ENCODE measurements at regions not wholly inside any gene's neighbourhood (a gene's known extent, or its start where the extent isn't known, plus 50 kb on each side); places are given as distances from the start of the nearest gene placed in this dataset.

- no peak for TF ChIP-seq TEAD4 (IDR thresholded peaks at IDR 0.05)
- no peak for TF ChIP-seq EGR1 (IDR thresholded peaks at IDR 0.05)
- TF ChIP-seq NFIC (IDR thresholded peaks at IDR 0.05): no peak
- no peak for TF ChIP-seq ZBTB7A (IDR thresholded peaks at IDR 0.05; ENCODE audit: low read depth)
- TF ChIP-seq YY1 (IDR thresholded peaks at IDR 0.05; ENCODE audit: low read depth): no peak
- no peak for TF ChIP-seq REST (IDR thresholded peaks at IDR 0.05; ENCODE audit: low read depth)
- TF ChIP-seq CEBPB (IDR thresholded peaks at IDR 0.05): no peak
- no peak for TF ChIP-seq FOXM1 (IDR thresholded peaks at IDR 0.05; ENCODE audit: borderline replicate concordance, low read depth)
- TF ChIP-seq, protein P1, sequence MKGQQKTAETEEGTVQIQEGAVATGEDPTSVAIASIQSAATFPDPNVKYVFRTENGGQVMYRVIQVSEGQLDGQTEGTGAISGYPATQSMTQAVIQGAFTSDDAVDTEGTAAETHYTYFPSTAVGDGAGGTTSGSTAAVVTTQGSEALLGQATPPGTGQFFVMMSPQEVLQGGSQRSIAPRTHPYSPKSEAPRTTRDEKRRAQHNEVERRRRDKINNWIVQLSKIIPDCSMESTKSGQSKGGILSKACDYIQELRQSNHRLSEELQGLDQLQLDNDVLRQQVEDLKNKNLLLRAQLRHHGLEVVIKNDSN (IDR thresholded peaks at IDR 0.05): no peak
- TF ChIP-seq TCF12 (IDR thresholded peaks at IDR 0.05; ENCODE audit: low read depth): no peak
- TF ChIP-seq, protein P2, sequence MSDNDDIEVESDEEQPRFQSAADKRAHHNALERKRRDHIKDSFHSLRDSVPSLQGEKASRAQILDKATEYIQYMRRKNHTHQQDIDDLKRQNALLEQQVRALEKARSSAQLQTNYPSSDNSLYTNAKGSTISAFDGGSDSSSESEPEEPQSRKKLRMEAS (IDR thresholded peaks at IDR 0.05): no peak
- no peak for TF ChIP-seq RAD21 (IDR thresholded peaks at IDR 0.05; ENCODE audit: low read depth)
Measured at GRCh38 chrX:35285289-35285962, 342.8 kb downstream of the FAM47B start.

DNA sequence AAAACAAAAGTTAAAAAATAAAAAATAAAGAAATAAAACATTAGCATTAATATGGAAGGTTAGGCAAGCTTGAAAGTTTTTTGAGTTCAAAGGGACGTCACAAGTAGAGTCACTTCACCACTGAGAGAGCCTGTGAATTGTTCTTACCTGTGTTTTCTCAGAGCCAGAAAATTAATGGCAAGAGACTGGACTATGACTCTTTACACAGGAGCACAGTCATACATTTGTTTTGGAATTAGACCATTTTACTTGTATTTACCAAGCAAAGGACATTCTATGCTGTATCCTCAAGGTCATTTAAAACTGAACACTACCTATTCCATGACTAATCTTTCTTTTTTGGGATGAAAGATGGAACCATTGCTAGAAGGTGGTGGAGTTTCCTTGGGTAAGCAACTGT, 346.1 kb downstream of the FAM47B start:
- TF ChIP-seq, protein P1 (IDR thresholded peaks at IDR 0.05): no peak
- TF ChIP-seq REST (IDR thresholded peaks at IDR 0.05; ENCODE audit: low read depth) (no peak), ZBTB7A (IDR thresholded peaks at IDR 0.05; ENCODE audit: low read depth) (no peak), CREB1 (IDR thresholded peaks at IDR 0.05; ENCODE audit: low read depth) (no peak), NFIC (IDR thresholded peaks at IDR 0.05) (no peak), EGR1 (IDR thresholded peaks at IDR 0.05) (no peak), YY1 (IDR thresholded peaks at IDR 0.05; ENCODE audit: low read depth) (no peak), CEBPB (IDR thresholded peaks at IDR 0.05) (no peak), FOXM1 (IDR thresholded peaks at IDR 0.05; ENCODE audit: borderline replicate concordance, low read depth) (no peak), RAD21 (IDR thresholded peaks at IDR 0.05; ENCODE audit: low read depth) (no peak), TEAD4 (IDR thresholded peaks at IDR 0.05) (no peak), TCF12 (IDR thresholded peaks at IDR 0.05; ENCODE audit: low read depth) (no peak)
- TF ChIP-seq, protein P2 (IDR thresholded peaks at IDR 0.05): no peak

DNA sequence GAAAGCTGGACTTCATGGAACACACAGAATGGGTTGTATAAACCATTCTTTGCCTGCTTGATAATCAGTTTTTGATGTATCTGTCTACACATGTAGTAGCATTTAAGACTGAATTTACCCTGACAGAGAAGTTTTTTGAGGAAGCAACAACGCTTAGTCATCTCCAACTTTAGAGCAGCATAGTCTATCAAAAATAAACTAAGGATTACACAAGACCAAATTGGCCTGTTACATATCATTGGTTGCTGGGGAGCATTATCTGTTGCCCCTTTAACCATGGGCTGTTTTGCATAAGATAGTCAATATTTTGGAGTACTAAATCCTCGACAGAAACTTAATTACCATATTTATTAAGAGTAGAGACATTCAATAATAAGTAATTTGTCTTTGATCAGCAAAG, 347.4 kb downstream of the FAM47B start:
- TF ChIP-seq RAD21 (IDR thresholded peaks at IDR 0.05; ENCODE audit: low read depth) (no peak), CREB1 (IDR thresholded peaks at IDR 0.05; ENCODE audit: low read depth) (no peak), CEBPB (IDR thresholded peaks at IDR 0.05) (no peak), ZBTB7A (IDR thresholded peaks at IDR 0.05; ENCODE audit: low read depth) (no peak)

DNA sequence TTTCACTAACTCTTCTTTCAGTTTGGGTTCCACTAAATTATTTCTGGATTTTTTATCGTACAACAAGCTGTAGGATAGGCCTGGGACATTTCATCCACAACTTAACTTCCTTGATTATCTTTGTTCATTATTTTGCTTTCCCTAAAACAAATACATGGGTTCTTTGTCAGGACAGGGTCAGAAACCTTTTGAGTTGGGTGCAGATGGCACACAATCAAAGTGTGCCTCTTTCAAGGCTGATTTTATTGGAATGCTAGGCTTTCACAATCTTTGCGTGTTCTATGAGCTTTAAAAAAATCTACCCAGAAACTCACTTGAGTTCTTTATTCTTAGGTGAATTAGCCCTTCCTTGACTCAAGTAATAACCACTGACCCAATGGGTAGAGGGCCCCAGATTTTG, 348.4 kb downstream of the FAM47B start:
- TF ChIP-seq REST (IDR thresholded peaks at IDR 0.05; ENCODE audit: low read depth) (no peak), ZBTB7A (IDR thresholded peaks at IDR 0.05; ENCODE audit: low read depth) (no peak), CEBPB (IDR thresholded peaks at IDR 0.05) (no peak), TCF12 (IDR thresholded peaks at IDR 0.05; ENCODE audit: low read depth) (no peak), FOXM1 (IDR thresholded peaks at IDR 0.05; ENCODE audit: borderline replicate concordance, low read depth) (no peak), NFIC (IDR thresholded peaks at IDR 0.05) (no peak), TAF1 (IDR thresholded peaks at IDR 0.05; ENCODE audit: low read depth) (no peak)
- TF ChIP-seq, protein P1 (IDR thresholded peaks at IDR 0.05): no peak

Data from Ishikawa (cell line).